NCI-H748 (cell line): ENCODE measurements at regions not wholly inside any gene's neighbourhood (a gene's known extent, or its start where the extent isn't known, plus 50 kb on each side); places are given as distances from the start of the nearest gene placed in this dataset.
"Not testable (repeated sequence)": the region's sequence is repeated elsewhere in the genome, so short reads cannot be mapped to it uniquely, and the experiment has no call there.

Experiments
- DNase-seq: peaks from one replicate; lab custom pipeline; 2025; ENCODE audit not compliant: unreplicated experiment; lab: John Stamatoyannopoulos, UW

DNA sequence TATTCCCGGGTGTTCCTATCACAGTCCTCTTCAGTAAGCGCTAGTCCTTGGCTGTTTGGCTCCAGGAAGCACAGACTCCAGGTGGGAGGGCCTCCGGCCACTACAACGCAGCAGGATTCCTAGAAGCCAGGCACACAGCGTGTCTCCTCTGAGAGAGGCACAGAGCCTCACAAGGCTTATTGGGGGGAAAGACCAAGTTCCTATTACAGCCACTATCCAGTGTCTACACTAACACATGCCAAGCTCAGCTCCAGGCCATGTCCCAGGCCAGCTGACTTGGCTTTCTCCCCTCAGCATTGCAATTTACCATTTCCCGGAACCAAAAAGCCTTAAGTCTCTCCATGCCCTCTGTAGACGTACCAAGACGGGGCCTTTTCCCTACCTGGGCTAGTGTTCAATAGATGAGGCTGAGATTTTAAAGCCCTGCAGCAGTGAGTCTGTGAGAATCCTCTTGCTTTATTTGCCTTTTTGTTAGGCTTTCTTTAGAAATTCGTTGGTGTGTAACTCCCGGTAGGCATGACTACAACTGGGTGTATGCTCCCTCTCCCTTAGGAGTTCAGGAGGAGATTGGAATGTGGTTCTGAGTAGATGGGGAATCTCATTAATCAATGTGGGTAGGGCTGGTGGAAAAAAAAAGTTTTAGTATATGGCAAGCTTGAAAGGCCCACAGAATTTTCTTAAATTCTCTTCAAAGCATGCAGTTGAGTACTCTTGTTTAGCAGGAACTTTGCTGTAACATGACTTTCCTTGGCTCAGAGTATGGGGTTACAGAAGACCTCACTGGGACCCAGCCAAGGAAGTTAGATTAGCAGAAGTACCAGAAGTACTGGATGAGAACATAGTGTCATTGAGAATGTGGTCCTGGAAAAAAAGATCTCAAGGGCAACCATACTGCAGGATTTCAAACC, 84.3 kb upstream of the SLC1A3 start:
- DNase-seq, result no peak

DNA sequence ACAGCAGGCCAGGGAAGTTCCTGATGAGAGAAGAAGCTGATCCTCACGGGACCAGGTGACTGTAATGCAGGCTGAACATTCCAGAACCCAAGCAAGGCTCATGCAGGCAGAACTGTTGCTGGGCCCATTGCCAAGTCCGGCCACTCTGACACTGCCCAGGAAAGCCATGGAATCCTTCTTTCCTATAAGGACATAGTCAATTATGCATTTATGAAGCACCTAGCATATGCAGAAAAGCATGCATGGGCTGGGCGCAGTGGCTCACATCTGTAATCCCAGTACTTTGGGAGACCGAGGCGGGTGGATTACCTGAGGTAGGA, 83.7 kb upstream of the SLC1A3 start:
- DNase-seq, result no peak

DNA sequence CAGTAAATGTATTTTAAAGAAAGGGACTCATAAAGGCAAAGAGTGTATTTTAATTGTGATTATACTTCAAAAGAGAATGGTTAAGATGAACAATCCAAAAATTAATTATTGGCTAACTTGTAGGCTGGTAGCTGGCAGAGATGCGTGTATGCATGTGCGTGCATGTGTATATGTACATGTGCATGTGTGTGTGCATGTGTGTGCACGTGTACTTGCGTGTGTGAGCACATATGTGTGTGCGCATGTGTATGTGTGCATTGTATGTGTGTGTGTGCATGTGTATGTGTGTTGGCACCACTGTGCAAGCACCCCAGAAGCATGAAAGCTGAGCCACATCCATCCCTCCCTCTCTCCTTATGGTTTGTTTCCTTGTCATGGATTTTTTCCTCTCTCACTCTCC, 83.0 kb upstream of the SLC1A3 start:
- no peak for DNase-seq

DNA sequence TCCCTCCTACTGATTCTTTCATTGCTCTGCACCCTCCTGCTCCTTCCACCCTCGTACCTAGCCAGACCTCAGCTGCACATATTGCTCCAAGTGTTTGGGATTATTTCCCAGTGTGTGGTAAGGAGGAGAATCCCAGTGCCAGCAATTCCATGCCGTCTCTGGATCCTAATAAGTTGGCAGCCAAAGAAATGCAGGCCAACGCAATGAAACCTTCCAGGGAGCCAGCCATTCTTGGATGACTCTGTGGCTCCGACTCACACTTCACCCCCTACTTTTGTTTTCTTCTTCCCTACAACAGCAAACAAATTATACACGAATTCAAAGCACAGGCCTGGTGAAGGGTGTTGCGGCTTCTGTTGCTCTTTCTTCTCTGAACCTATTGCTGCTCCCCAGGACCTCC, 82.5 kb upstream of the SLC1A3 start:
- no peak for DNase-seq

DNA sequence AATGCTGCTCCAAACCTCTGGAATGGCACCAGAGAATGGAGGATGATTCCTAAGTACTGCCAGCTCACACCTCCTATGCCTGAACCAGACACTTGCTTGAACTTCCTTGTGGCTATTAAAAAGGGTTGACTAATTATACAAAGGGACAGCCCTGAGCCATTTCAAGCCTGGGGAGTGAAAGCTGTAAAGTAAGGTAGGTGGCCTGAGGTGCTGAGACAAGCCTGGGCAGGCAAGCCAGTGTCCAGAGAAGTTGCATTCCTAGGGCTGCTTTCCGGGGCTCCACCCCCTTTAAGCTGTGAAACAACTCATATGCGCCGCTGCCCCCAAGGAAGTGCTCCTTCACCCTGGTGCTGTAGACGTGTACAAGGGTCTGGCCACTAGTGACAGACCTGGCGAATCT, 79.9 kb upstream of the SLC1A3 start:
- no peak for DNase-seq

DNA sequence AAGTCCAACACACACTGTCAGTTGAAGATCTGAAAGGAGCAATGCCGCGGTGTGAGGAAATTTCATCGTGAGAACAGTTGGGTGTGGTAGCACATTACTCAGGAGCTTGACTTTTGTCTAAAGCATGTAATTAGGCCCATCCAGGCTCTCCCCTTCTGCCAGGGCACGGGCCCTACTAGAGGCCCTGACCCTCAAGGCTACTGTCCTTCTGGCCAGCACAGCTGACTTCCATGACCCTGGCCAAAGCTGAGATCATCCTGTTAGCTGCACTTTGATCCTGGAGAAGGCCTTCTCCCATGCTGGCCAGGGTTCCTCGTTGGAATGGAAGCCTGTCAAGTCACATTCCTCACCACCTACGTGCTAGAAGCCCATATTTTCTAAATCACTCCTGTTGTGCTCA, 77.8 kb upstream of the SLC1A3 start:
- DNase-seq, result no peak

DNA sequence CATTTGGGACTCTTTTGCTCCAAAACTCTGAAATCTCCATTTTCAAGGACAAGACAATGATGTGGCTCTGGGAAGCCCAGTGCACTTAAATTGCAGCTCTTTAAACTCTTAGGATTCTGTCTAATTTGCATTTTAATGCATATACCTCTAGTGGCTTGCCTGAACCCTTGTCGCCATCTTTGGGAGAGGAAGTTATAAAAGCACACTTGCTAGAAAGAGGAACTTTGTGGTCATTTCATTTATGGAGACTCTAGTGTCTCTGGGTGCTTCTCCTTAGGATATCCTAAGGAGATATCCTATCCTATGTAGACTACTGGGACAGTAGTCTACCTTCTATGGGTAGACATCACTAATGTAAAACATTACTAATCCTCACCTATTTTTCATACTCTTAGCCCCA, 77.3 kb upstream of the SLC1A3 start:
- DNase-seq, result no peak

DNA sequence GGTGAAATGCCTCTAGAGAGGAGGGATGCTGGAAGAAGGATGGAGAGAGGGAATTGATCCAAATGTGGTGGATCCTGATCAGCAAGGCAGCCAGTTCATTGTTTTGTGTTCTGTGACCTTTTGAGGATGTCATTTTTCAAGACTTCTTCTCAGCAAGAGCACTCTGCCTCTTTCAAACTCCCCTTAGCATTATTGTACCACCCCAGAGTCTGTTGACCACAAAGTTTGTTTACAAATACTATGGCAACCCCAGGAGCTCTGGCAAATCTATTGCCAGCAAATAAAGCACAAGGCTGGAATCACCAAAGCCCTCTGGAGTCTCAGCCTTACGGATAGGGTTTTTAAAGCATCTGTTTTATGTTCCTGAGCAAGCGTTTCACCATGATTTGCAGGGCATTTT, 76.2 kb upstream of the SLC1A3 start:
- DNase-seq, result no peak

DNA sequence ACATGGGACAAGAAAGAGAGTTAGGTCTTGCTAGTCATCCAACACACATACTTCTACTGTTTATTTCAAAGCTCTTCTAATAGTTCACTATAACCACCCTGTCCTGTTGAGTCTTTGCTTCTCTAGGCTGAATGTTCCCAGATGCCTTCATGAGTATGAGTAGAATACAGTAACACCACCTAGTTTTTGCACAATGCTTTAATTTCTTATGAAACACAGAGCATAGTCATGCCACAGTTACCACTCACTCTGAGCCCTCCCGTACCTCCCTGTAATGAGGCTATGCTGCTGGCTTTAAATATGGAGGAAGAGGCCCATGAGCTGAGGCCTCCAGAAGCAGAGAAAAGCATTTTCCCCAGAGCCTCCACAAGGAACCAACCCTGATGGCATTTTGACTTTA, 75.0 kb upstream of the SLC1A3 start:
- no peak for DNase-seq

DNA sequence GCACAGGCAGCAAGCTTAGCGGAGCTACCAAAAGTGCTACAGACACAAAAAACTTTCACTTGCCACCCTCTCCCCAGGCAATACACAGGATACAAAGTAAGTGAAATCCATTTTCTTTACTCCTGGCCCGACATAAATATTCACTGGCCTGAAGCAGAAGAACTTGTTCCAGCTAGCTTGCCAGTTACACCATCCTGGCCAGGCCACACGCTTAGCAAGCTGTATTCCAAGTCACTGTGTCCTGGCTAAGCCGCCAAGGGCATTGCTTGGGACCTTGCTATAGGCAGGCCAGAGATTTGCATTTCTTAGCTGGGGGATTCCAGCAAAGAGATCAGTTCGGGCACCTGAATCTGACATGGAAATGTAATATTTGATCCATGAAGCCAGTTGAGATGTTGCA, 71.0 kb upstream of the SLC1A3 start:
- DNase-seq, result no peak

DNA sequence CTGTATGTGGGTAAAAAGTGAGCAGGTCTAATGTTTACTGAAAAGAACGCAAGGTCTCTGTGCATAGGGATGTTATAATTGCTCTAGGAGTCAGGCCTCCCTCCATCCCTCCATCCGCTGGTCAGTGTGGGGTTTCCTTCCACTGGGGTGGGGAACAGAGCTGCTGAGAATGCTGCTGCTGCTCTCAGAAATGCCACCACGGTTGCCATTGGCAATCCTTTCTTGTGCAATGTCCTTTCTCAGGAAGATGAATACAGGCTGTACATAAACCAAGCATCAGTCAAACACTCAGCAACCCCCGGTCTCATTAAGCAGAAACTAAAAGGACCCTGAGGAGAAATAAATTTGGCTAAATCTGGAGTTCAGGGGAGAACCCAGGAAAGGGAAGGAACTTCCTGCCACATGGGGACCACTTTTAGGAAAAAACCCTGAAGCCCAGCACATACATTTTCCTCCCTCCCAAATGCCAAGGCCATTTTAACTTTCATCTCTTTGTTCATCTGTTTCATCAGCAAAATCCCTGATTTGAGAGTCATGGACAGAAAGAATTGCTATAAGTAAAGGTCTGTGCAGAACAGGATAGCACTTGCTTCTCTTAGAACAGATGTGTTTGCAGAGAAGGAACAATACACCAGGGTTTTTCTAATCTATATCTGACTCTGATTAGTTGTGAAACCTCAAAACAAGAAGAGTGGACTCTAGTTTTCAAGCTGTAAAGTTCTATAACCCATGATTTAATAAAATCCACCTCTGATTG, 70.4 kb upstream of the SLC1A3 start:
- DNase-seq, result no peak

DNA sequence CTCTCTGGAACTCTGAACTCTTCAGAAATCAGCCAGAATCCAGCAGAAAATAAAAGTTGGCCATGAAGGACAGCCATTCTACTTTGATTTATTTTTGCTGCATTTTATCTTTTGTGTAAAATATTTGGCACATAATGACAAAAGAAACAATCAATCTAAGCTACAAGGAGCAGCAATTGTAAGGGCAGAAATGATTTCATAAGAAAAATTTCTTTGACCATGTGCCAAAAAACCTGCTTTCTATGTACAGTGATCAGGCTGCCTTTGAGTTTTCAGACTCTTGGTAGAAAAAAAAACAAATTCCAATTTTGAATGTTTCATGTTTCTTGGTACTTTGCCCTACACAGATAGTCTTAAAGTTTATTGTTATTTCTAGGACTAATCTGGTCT, 69.8 kb upstream of the SLC1A3 start:
- no peak for DNase-seq

DNA sequence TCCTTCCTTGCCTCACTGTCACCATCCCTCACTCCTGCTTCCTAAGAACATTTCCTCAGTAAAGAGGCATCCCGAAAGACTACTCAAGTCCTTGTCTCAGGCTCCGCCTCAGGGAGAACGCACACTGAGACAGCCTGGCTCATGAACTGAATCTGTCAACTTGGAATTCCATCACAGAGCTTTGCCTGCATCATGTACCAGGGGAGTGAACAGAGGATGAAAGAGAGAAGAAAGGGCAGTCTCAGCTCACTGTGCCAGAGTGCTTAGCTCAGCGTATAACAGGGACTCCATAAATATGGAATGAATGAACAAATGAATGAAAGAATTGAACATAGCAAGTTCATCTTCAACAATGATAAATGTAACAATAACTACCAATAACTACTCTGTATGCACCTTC, 68.7 kb upstream of the SLC1A3 start:
- no peak for DNase-seq

DNA sequence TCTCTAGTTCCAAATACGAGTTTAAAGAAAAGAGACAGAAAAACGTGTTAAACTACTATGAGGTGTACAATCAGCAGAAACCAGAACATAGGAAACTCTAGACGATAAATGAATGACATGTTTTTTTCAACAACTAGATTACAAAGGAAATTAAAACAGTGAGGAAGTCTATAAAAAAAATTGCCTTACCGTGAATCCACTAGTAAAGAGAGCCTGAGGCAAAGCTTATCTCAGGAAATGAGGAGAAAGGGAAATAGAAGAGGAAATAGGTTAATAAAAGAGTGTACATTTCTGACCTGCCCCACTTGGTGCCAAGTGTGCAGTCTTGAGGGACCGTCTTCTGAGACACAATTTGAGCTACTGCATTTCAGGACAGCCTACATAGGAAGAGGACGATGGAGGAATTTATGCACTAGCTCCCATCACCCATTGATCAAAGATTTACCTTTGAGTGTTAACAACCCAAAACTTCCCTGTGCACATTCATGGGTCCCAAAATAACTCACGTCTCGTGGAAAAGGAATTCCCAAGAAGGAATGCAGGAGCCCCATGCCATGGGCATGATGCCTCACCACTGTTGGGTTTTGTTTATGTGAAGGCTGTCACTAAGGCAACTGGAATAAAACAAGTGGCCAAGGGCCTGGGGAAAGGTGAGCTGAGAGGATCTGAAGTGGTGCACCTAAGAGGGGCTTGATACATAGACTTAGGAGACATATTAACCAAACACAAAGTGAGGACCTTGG, 53.6 kb upstream of the SLC1A3 start:
- no peak for DNase-seq

DNA sequence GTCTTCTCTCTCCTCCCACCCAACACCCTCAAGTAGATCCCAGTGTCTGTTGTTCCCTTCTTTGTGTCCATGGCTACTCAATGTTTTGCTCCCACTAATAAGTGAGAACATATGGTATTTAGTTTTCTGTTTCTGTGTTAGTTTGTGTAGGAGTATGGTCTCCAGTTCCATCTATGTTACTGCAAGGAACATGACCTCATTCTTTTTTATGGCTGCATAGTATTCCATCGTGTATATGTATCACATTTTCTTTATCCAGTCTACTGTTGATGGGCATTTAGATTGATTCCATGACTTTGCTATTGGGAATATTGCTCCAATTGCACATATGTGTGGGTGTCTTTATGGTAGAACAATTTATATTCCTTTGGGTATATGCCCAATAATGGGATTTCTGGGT, 51.4 kb upstream of the SLC1A3 start:
- not testable (repeated sequence) for DNase-seq
